GM12878 (cell line): ENCODE measurements at regions not wholly inside any gene's neighbourhood (a gene's known extent, or its start where the extent isn't known, plus 50 kb on each side); places are given as distances from the start of the nearest gene placed in this dataset.

Experiments
- ATAC-seq: fragments of 200-7000 bp; cut with Tn5 transposase; 3 replicates; pipeline ENCODE4 v1.9.1; 2020; ENCODE audit warnings: mild to moderate bottlenecking, moderate library complexity
- BruUV-seq: library from RNA; stranded (reverse); fragments of 400-500 nt; replicated peaks from 2 replicates; lab custom pipeline; 2021; lab: Mats Ljungman, UMichigan
- CTCF ChIA-PET: fragments of 300-600 bp; sonication (Branson Sonifier 250); formaldehyde crosslinking; extraction: SDS; loops from one replicate; lab custom pipeline; 2021; ENCODE audit warnings: inconsistent platforms; lab: Yijun Ruan, JAX
- POLR2A ChIA-PET: fragments of 350-600 bp; formaldehyde crosslinking; extraction: SDS; loops from one replicate; lab custom pipeline; 2021; ENCODE audit warnings: inconsistent platforms; lab: Charles Lee
- RAD21 ChIA-PET: fragments of 300-600 bp; sonication (Branson Sonifier 250); formaldehyde crosslinking; loops from one replicate; lab custom pipeline; 2023; ENCODE audit warnings: antibody characterized with exemption; ENCODE audit not compliant: unreplicated experiment; lab: Charles Lee
- SMC1A ChIA-PET: fragments of 300-600 bp; sonication (Branson Sonifier 250); formaldehyde crosslinking; loops from one replicate; lab custom pipeline; 2023; ENCODE audit not compliant: unreplicated experiment, uncharacterized antibody; lab: Charles Lee
- DNase-seq: peaks from one replicate; pipeline ENCODE4 v3.0.0-alpha.2; 2011; ENCODE audit warnings: low read depth, low spot score
- FAIRE-seq: peaks from 3 replicates; lab custom pipeline; 2011; peaks lifted over from hg19 to GRCh38; lab: Jason Lieb, UNC
- H2AFZ ChIP-seq: 2 replicates; pipeline ENCODE4 v1.6.0; 2011; ENCODE audit warnings: low read depth, low read length, control low read depth; ENCODE audit not compliant: control insufficient read depth
- H3K27ac ChIP-seq: 2 replicates; pipeline ENCODE4 v1.5.1; 2011; ENCODE audit warnings: control low read depth; ENCODE audit not compliant: control insufficient read depth, insufficient read depth
- H3K27me3 ChIP-seq, 2 experiments: replicated peaks in 1 of 2; 2 replicates each; pipeline versions ENCODE4 v1.6.0 to v1.6.1; 2011; ENCODE audit warnings: low read length in 1 of 2; ENCODE audit not compliant: control insufficient read depth in 2 of 2, insufficient read depth in 2 of 2
- H3K36me3 ChIP-seq, 2 experiments: 2 replicates each; pipeline ENCODE4 v1.5.1; 2011; ENCODE audit warnings: low read length in 1 of 2; ENCODE audit not compliant: control insufficient read depth in 2 of 2, insufficient read depth in 2 of 2
- H3K4me1 ChIP-seq: 2 replicates; pipeline ENCODE4 v1.6.1; 2011; ENCODE audit warnings: mild to moderate bottlenecking, low read length, moderate library complexity, mixed read lengths; ENCODE audit not compliant: control insufficient read depth, insufficient read depth
- H3K4me2 ChIP-seq: 2 replicates; pipeline ENCODE4 v1.6.0; 2011; ENCODE audit warnings: control low read depth; ENCODE audit not compliant: control insufficient read depth, insufficient read depth
- H3K4me3 ChIP-seq: fragments of 200-600 bp; sonication (generic); 2 replicates; pipeline ENCODE4 v1.5.1; 2016
- H3K79me2 ChIP-seq: 2 replicates; pipeline ENCODE4 v1.6.0; 2011; ENCODE audit warnings: low read length; ENCODE audit not compliant: control insufficient read depth, insufficient read depth
- H3K9ac ChIP-seq: 2 replicates; pipeline ENCODE4 v1.8.0; 2011; ENCODE audit warnings: low read length, control low read depth, mixed read lengths; ENCODE audit not compliant: control insufficient read depth, insufficient read depth
- H3K9me3 ChIP-seq: replicated peaks from 3 replicates; pipeline ENCODE4 v1.5.1; 2011; ENCODE audit warnings: mild to moderate bottlenecking, low read length; ENCODE audit not compliant: control insufficient read depth, insufficient read depth
- H4K20me1 ChIP-seq: 2 replicates; pipeline ENCODE4 v1.6.0; 2011; ENCODE audit not compliant: control insufficient read depth, insufficient read depth
- BMI1 ChIP-seq: fragments of 450-650 bp; IDR thresholded peaks from 2 replicates; pipeline ENCODE4 v1.6.1; 2016; ENCODE audit warnings: mild to moderate bottlenecking, moderate library complexity, borderline replicate concordance
- CBFB ChIP-seq: IDR thresholded peaks from 2 replicates; pipeline ENCODE4 v1.6.1; 2016; ENCODE audit warnings: antibody characterized with exemption, low read depth
- HDAC6 ChIP-seq: fragments of 200-600 bp; sonication (generic); IDR thresholded peaks from one replicate; pipeline ENCODE4 v1.8.0; 2017; ENCODE audit warnings: antibody characterized with exemption; ENCODE audit not compliant: unreplicated experiment
- IKZF1 ChIP-seq: fragments of 450-650 bp; conservative IDR thresholded peaks from 2 replicates; pipeline ENCODE4 v1.6.1; 2017; ENCODE audit warnings: antibody characterized with exemption, mild to moderate bottlenecking
- JUND ChIP-seq: IDR thresholded peaks from 2 replicates; pipeline ENCODE4 v1.6.1; 2012; ENCODE audit warnings: low read depth, mild to moderate bottlenecking, low read length, improper control_type of control experiment, moderate library complexity
- KDM1A ChIP-seq: fragments of 200-600 bp; sonication (generic); IDR thresholded peaks from 2 replicates; pipeline ENCODE4 v1.6.1; 2016; ENCODE audit warnings: borderline replicate concordance
- NBN ChIP-seq: fragments of 450-650 bp; IDR thresholded peaks from 2 replicates; pipeline ENCODE4 v1.6.1; 2016
- SPI1 ChIP-seq: IDR thresholded peaks from 2 replicates; pipeline ENCODE4 v1.6.1; 2011; ENCODE audit warnings: low read depth, mild to moderate bottlenecking, low read length, moderate library complexity, borderline replicate concordance; ENCODE audit not compliant: insufficient read depth
- TAF1 ChIP-seq: IDR thresholded peaks from 2 replicates; pipeline ENCODE4 v1.6.1; 2011; ENCODE audit warnings: mild to moderate bottlenecking, low read depth, low read length, borderline replicate concordance
- ZBED1 ChIP-seq: IDR thresholded peaks from 2 replicates; pipeline ENCODE4 v1.6.1; 2016; ENCODE audit warnings: borderline replicate concordance
- WGBS: methylation state at CpG from one replicate; pipeline ENCODE4 v1.1.6; 2016; ENCODE audit warnings: low lambda C conversion rate; ENCODE audit not compliant: insufficient replicate concordance, insufficient coverage; ENCODE audit errors: missing lambda C conversion rate; 5-methylcytosine and 5-hydroxymethylcytosine counted together
- in situ Hi-C: fragments of 300-500 bp; cut with MboI; formaldehyde crosslinking; loops from 9 replicates; pipeline ENCODE4 v1.14.3; 2018; ENCODE audit warnings: mixed read lengths
- intact Hi-C: fragments of 100-400 bp; cut with micrococcal nuclease; formaldehyde crosslinking; loops from one replicate; pipeline ENCODE4 v1.14.2; 2022; ENCODE audit not compliant: unreplicated experiment

GRCh38 chr2:22329211-22330154 lies 1055.5 kb upstream of the KLHL29 start:
- CTCF ChIA-PET = interaction anchor here (1.1 kb wide), 1 partner anchor 17 kb away, joined by 3 read pairs; no protein-coding TSS in a partner anchor
- in situ Hi-C loops = no loop called here
- POLR2A ChIA-PET = interaction anchor here (0.6 kb wide), 1 partner anchor 1817 kb away, joined by 4 read pairs; no protein-coding TSS in a partner anchor
- SMC1A ChIA-PET = no interaction called here
- no peaks in the 10 kb centered on the region for H4K20me1 ChIP-seq
- no peak overlapping the region for H3K4me3 ChIP-seq
- WGBS = 61% methylated on average over 10 of the region's 10 CpGs
- BruUV-seq = no TSS peak
- H3K4me2 ChIP-seq = no peak overlapping the region
- no peak for FAIRE-seq
- no peak for TF ChIP-seq CBFB
- no peak for TF ChIP-seq IKZF1
- TF ChIP-seq KDM1A = no peak
- TF ChIP-seq HDAC6 = no peak
- no peak for TF ChIP-seq JUND
- no peak for TF ChIP-seq NBN
- TF ChIP-seq BMI1 = no peak
- TF ChIP-seq TAF1 = no peak
- no peak for TF ChIP-seq ZBED1
- no peak for TF ChIP-seq SPI1
- no peaks in the 10 kb centered on the region for H3K9me3 ChIP-seq
- no peaks in the 10 kb centered on the region for H3K4me1 ChIP-seq
- ATAC-seq = no peak
- no peaks in the 10 kb centered on the region for H3K79me2 ChIP-seq
- intact Hi-C loops = no loop called here
- DNase-seq = no peak
- no peak overlapping the region for H3K27ac ChIP-seq
- H3K9ac ChIP-seq = no peak overlapping the region
- H3K27me3 ChIP-seq = no peaks in the 10 kb centered on the region
- H2AFZ ChIP-seq = no peak overlapping the region
- RAD21 ChIA-PET = no interaction called here
- no peaks in the 10 kb centered on the region for H3K36me3 ChIP-seq
